ENCODE measurements at regions not wholly inside any gene's neighbourhood (a gene's known extent, or its start where the extent isn't known, plus 50 kb on each side); places are given as distances from the start of the nearest gene placed in this dataset.

GRCh38 chr11:10379022-10379421, 74.1 kb downstream of the ADM start:
- TF ChIP-seq CTCF (conservative IDR thresholded peaks at IDR 0.05 in 1 of 2, IDR thresholded peaks at IDR 0.05 in 1 of 2; ENCODE audit: low read depth in 1 of 2, low read length in 2 of 2), result no peak
- no peak for TF ChIP-seq EZH2 (IDR thresholded peaks at IDR 0.05; ENCODE audit: low read length, missing control alignments)

Measured in fibroblast of lung (primary cell).